ENCODE measurements at regions not wholly inside any gene's neighbourhood (a gene's known extent, or its start where the extent isn't known, plus 50 kb on each side); places are given as distances from the start of the nearest gene placed in this dataset.
"Not testable (repeated sequence)": the region's sequence is repeated elsewhere in the genome, so short reads cannot be mapped to it uniquely, and the experiment has no call there.

DNA sequence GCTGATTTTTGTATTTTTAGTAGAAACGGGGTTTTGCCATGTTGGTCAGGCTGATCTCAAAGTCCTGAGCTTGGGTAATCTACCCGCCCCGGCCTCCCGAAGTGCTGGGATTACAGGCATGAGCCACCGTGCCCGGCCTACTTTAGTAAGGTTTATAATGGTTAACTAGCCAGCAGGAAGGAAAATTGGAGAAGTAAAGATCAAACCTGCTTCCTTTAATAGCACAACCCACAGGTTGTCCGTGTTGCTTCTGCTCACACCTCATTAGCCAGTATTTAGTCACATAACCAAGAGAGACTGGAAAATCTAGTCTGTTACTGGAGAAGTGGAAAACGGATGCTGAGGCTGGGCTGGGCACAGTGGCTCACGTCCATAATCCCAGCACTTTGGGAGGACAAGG is 51.9 kb upstream of the TBL1XR1 start:
- no peak for DNase-seq (ENCODE audit: low read depth in 2 of 2)

DNA sequence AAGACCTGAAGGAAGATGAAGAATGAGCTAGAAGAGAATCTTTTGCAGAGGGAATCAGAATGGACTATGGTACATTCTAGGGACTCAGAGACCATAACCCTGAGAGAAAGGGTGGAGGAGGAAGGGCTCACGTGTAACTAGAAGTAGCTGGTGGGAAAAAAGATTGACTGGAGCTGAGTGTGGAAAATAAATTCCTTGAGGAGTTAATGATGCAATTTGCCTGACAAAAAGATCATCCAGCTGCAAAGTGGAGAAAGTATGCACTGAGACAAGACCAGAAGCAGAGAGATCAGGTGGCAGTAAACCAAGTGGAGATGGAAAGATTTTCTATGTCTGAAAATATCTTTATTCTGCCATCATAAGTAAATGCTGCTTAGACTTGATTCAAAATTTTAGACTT is 52.9 kb upstream of the TBL1XR1 start:
- no peak for DNase-seq (ENCODE audit: low read depth in 2 of 2)

DNA sequence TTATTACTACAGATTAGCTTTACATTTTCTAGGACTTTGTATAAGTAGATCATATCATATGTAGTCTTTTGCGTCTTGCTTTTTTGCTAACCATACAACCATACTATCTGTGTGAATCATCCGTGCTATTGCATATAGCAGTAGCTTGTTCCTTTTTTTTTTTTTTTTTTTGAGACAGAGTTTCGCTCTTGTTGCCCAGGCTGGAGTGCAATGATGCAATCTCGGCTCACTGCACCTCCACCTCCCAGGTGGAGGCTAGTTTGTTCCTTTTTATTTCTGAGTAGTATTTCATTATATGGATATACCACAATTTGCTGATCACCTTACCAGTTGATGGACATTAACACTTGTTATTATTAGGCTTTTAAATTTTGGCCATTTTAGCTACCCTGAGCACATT is 54.5 kb upstream of the TBL1XR1 start:
- no peak for DNase-seq (ENCODE audit: low read depth in 2 of 2)

DNA sequence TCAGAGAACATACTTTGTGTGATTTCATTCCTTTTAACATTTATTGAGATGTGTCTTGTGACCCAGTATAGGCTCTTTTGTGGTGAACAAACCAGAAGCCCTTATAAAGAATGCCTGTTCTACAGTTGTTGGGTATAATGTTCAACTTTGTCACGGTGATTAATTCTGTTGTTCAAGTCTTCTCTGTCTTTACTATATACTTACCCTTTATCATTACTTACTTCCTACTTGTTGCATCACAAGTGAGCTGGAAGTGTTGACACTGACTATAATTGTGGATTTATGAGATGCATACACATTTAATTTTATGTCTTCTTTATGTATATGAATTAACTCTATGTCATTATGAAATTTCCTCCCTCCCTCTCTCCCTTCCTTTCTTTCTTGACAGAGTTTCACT is 59.7 kb upstream of the TBL1XR1 start:
- DNase-seq (ENCODE audit: low read depth in 2 of 2), result no peak

DNA sequence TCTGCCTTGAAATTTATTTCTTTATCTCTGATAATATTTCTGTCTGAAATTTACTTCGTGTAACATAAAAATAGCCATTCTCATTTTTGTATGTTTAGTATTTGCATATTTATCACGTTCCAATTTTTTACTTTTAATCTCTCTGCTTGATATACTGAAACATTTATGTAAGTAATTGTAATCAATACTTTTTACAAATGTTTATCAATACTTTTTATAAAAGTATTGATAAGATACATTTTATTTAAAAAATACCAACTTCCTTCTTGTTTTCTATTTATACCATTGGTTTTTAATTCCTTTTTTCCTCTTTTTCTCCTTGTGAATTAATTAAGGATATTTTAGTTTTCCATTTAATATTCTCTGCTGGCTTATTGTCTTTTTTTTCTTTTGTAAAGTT is 60.3 kb upstream of the TBL1XR1 start:
- no peak for DNase-seq (ENCODE audit: low read depth in 2 of 2)

DNA sequence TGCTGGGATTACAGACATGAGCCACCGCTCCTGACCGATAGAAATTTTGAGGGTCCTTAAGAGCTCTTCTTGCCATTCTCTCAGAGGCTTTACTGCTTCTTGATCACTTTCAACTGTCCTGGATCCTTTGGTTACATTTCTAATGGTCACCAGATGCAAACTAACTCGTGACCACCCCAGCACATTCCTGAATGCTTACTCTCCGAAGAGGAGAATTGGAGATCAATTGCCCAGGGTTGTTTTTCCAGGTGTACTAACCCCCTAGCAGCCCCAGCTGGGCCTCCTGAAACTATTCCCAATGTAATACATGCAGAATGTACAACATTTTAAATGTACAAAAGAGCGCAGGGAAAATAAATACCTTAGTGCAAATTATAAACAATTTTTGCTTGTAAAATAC is 65.1 kb upstream of the TBL1XR1 start:
- no peak for DNase-seq (ENCODE audit: low read depth in 2 of 2)

DNA sequence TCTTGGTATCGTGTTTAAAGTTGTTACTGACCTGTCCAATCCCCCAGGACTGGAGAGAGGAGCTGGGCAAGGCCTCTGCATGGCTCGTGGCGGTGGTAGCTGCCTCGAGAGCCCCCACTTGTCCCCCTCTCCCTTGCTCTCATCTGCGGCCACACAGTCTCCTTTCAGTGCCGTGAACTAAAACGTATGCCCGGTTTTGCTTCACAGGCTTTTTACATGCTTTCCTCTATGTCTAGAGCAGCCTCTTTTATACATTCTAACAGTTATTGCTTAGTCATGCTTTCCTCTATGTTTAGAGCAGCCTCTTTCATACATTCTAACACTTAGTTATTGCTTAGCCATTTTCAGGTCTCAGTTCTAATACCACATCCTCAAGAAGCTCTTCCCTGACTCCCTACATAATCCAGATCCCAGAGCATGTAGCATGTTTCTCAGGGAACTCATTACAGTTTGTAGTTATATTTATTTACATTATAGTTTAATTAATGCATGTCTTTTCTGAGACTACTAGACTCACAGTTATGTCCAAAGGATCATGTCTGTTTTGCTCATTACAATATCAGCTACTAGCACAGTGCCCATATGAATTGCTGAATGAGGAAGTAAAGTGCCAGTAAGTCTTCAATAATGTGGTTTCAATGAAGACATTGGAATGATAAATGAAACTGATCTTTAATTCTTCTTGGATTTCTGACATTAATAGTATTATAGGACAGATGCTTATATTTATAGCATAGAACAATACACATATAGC is 66.5 kb upstream of the TBL1XR1 start:
- no peak for DNase-seq (ENCODE audit: low read depth in 2 of 2)

DNA sequence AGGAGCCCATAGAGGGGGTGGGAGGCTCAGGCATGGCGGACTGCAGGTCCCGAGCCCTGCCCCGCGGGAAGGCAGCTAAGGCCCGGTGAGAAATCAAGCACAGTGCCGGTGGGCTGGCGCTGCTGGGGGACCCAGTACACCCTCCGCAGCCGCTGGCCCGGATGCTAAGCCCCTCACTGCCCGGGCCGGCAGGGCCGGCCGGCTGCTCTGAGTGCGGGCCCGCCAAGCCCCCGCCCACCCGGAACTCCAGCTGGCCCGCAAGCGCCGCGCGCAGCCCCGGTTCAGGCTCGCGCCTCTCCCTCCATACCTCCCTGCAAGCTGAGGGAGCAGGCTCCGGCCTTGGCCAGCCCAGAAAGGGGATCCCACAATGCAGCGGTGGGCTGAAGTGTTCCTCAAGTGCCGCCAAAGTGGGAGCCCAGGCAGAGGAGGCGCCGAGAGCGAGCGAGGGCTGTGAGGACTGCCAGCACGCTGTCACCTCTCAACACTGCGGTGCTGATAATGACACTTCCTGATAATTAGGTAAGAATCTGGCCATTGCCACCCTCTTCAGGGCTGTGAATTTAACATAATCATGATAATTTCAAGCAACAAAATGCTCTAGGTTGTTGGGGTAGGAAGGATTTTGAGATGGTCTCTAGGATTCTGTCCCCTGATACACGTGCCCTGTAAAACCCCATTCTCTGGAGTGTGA is 74.7 kb upstream of the TBL1XR1 start:
- not testable (repeated sequence) for DNase-seq (ENCODE audit: low read depth in 2 of 2)

DNA sequence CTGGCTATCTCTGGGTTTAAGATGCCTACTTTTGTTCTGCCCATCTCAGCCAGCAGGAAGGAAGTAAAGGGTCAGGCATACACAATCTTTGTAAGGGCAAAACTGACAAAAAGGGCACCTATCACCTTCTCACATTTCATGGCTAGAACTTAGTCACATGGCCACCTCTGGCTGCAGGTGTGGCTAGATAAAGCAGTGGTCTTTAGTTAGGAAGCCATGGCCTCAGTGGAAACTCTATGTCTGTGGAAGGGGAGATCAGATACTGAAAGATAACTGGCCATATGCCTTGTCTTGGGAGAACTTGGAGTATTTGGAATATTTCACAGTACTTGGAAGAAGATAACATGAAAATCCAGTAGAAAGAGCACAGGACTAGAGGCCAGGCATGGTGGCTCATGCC is 80.7 kb upstream of the TBL1XR1 start:
- no peak for DNase-seq (ENCODE audit: low read depth in 2 of 2)

DNA sequence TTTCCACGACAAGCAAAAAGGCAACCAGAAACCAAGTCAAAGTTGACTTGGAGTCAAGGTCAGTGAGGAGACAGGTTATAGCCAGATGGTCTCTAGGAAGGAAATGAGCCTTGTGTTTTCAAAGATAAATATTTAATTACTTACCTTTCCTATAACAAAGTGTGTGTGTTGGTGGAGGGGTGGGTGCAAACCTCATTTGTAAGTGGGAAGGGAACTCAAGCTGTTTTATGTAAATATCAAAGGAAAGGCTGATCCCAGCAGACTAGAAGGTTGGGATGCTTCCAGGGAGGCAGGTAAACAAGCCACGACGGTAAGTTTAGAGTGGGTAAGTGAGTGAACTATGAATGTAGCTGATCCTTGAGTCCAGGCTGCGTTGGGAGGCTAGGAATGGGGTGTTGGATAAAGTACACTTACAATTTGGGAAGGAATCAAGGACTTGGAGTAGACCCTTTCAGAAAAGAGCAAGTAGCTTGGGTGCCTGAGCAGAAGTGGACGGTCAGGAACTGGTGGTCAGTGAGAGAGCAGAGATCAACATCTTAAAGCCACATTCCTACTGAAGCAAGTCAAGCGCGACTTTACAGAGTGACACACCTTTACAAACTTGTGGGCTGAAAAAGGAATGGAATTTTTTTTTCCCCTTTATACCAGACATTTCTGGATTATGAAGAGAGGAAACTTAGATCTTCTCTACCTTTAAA is 82.0 kb upstream of the TBL1XR1 start:
- no peak for DNase-seq (ENCODE audit: low read depth in 2 of 2)

DNA sequence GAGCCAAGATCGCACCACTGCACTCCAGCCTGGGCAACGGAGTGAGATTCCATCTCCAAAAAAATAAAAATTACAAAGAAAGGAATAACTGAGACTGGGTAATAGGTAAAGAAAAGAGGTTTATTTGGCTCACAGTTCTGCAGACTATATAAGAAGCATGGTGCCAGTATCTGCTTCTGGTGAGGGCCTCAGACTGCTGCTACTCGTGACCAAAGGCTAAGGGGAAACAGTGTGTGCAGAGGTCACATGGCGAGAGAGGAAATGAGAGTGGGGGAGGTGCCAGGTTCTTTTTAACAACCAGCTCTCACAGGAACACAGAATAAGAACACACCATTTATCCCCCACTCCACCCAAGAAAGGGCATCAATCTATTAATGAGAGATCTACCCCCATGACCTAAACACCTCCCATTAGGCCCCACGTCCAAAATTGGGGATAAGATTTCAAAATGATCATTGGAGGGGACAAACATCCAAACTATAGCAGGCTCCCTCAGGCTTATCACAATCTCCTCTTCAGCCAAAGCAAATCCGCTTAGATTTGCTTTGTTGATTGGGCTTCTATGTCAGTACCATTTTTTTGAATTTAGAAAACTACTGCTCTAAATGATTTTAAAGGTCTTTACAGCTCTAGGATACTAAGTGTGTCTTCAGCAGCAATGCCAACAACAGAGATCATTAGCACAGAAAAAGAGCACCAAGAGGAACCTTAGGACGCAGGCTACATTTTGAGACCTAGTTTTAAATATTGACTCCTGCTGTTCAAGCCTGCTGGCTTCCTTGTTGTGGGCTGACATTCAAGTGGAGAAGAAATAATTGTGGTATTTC is 84.2 kb upstream of the TBL1XR1 start:
- DNase-seq (ENCODE audit: low read depth in 2 of 2), result no peak

DNA sequence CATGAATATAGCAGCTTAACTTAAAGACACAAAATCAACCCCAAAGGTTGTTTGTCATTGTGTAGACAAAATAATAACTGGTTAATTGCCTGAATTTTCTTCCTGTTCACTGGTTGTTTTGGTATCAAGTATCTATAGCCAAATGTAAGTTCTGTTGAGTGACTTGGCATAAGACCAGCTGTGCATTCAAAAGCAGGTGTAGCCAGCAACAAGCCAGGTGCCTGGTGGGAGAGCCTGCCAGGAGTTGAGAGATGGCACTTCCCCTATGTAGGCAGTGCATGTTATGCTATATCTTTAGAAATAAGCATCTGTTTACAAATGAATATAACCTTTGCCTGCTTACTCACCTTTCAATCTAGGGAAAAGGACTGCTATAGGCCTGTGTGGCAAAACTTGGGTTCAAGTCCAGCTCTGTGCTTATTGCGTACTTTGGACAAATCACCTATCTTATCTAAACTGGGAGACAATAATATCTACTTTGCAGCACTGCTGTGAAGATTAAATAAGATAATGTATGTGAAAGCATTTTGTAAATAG is 84.9 kb upstream of the TBL1XR1 start:
- DNase-seq (ENCODE audit: low read depth in 2 of 2), result no peak

DNA sequence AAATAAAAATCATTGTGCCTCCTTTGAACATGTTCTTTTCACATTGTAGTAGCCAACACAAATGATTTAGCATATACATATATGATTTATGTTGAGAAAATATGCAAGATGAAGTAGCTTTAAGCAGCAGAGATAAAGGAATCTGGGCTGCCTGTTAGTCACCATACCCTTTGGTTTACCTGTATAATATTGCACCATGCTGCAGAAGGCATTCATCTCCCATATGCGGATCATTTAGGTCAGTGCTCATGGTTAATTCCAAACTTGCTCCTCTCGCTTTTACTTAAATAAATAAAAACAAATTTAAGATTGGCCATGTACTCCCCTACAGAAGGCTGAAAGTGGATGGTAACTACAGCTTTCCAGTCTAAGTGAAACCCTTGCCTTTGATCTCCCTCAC is 86.7 kb upstream of the TBL1XR1 start:
- DNase-seq (ENCODE audit: low read depth in 2 of 2), result no peak

DNA sequence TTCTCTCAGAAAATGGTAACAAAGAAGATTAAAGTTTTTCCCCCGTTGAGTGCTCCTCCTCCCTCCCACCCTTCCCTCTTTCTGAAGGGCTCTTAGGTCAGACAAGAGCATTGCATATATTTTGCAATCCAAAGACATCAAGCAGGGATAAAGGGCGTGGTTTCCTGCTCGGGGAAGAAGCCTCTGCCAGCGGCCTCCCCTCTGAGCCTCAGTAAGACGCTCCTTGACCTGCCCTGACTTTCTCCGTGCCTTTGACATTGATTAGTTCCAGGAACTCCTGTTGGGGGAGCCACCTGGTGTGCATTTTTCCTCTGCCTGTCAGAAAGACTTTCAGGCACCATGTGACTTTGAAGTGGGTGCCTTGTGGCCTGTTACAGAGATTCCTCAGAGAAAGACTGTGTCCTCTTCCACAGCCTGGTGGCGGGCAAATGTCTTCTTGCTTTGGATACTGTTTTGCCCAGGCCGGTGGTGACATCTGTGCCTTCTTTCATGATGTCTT is 87.2 kb upstream of the TBL1XR1 start:
- DNase-seq (ENCODE audit: low read depth in 2 of 2), result peak in 1 of 2 donors; percentile 25

DNA sequence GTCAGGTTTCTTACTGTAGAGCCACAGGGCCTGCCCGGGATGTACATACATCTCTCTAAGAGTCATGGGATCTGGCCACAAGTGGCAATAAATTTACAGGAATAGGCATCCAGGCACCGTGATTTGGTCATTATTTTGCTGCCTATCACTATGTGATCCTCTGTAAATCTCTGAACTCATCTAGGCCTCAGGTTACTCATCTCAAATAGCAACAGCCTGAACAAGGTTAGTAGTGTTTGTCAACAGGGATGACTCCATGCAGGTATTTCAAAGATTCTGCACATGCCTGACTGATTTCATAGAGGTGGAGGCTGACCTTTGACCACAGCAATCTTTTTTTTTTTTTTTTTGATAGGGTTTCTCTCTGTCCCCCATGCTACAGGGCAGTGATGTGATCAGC is 88.8 kb upstream of the TBL1XR1 start:
- DNase-seq (ENCODE audit: low read depth in 2 of 2), result no peak

DNA sequence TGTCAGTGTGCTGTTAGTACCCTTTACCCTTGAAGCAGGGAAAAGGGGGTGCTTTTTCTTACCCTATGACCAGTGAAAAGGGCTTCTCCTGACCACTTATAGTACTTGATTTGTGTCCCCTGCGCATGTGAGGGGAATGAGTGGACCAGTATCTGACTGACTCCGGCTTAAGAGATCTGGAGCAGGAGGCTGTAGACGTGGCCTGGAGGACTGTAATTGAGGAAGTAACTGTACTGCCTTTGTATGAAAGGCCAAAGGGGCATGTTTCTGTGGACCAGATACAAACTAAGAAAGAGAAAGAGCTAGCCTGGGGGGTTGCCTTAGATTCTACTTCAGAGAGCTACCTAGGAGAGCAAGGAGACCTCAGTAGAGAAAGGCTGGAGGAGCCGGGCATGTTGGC is 89.9 kb upstream of the TBL1XR1 start:
- no peak for DNase-seq (ENCODE audit: low read depth in 2 of 2)

DNA sequence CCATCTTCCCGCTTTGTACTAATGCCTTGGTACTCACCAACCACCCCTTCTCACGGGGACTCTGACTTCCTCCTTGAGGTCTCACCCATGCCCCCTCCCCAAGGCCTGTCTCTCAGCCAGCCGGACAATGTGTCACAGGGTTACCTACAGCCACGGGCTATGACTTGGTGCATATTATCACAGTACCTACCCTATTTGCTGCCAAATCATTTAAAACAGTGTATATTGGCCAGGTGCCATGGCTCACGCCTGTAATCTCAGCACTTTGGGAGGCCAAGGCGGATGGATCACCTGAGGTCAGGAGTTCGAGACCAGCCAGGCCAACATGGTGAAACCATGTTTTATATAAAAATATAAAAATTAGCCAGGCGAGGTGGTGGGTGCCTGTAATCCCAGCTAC is 93.4 kb upstream of the TBL1XR1 start:
- DNase-seq (ENCODE audit: low read depth in 2 of 2), result no peak

DNA sequence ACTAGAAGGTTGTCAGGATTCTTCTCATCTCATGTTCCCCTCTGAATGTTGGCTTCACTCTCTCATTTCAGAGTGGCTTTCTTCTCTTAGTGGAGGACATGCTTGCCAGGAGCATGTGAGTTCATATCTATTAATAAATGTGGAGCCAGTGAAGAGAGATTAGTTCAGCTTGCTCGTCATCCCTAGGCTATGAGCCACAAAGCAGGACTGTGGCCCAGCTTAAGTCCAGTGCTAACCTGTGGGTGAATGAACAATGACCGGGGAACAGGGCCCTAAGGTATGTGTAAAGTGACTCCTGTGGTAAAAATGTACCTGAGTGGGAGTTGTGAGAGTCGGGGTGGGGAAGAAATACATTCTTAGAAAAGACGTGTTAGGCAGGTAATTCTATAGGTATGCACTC is 96.9 kb upstream of the TBL1XR1 start:
- no peak for DNase-seq (ENCODE audit: low read depth in 2 of 2)

DNA sequence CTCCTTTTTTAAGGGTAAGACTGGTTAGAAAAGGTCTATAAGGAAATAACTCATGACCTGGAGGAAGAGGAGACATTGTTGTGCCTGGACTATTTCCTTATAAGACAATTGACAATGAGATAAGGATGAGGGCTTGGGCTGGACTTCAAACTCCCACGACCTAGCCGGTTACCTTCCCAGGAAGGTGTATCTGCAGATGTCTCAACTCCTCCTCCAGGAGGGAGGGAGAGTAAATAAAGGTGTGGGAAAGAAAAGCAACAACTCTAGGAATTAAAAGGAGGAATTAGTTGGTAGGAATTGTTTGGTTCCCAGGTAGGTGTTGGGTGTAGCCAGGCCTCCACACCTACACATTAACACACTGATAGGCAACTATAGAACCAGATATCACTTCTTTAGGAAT is 97.8 kb upstream of the TBL1XR1 start:
- DNase-seq (ENCODE audit: low read depth in 2 of 2), result no peak

DNA sequence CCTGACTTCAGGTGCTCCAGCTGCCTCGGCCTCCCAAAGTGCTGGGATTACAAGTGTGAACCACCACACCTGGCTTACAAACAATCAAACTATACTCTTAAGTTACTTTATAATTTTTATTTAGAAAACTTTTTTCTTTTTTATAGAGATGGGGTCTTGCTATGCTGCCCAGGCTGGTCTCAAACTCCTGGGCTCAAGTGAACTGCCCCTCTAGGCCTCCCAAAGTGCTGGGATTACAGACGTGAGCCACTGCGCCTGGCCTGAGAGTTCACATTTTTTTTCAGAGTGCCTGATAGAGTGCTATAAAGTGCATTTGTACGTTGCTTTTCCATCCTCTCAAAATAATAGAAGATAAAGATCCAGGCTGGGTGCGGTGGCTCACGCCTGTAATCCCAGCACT is 102.0 kb upstream of the TBL1XR1 start:
- DNase-seq (ENCODE audit: low read depth in 2 of 2), result no peak

DNA sequence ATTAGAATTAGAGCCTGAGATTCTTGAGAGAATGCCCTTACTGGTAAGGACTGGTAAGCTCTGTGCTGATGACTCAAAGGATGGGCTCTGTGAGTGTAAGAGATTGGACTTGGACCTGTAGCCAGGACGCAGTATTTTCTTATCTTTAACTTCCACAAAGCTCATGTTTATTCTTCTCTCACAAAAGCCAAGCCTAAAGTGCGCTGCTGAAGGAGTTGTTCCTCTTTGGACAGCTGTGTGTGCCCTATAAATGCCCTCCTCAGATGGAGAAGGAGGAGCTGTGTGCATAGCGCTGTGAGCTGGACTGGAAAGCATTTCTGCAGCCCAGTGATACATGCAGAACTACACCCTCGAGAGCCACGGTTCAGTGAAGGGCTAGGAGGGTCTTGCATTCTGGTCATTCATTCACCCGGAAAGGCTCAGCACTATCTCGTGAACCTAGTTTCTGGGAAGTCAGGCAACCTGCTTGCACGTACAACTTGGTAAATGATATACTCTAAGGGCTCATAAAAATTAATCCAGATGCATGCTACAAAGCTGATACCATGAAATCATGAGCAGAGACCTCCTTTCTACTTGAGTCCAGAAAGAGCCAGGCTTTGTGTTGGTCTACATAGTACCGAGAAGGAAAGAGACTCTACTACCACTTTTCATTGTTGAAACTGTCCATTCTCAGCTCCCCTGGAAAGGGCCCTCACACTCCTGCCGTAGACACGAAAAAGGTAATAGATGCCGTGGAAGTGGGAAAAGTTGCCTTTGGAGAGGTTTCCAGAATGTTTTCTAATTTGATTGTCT is 103.0 kb upstream of the TBL1XR1 start:
- no peak for DNase-seq (ENCODE audit: low read depth in 2 of 2)

Measured in stimulated activated CD8-positive, alpha-beta memory T cell treated with anti-CD3 and anti-CD28 coated beads, Interleukin-15, amount 100 ng/mL, for 48 hours (primary cell).